Parathyroid adenoma (tissue), 2 donors: ENCODE measurements at regions not wholly inside any gene's neighbourhood (a gene's known extent, or its start where the extent isn't known, plus 50 kb on each side); places are given as distances from the start of the nearest gene placed in this dataset.

ENCODE experiments used
- H2AFZ ChIP-seq: fragments of 300-600 bp; sonication (generic); one replicate; pipeline ENCODE4 v1.7.0; 2017; ENCODE audit warnings: antibody characterized with exemption, mild to moderate bottlenecking
- H3K27ac ChIP-seq: fragments of 300-600 bp; sonication (generic); one replicate; pipeline ENCODE4 v1.7.0; 2017
- H3K27me3 ChIP-seq: fragments of 300-600 bp; sonication (generic); one replicate; pipeline ENCODE4 v1.7.0; 2017; ENCODE audit warnings: low read length; ENCODE audit not compliant: control insufficient read depth, insufficient read depth
- H3K36me3 ChIP-seq: fragments of 300-600 bp; sonication (generic); one replicate; pipeline ENCODE4 v1.7.0; 2017; ENCODE audit warnings: low read length; ENCODE audit not compliant: control insufficient read depth, insufficient read depth
- H3K4me1 ChIP-seq: fragments of 300-600 bp; sonication (generic); one replicate; pipeline ENCODE4 v1.7.0; 2017; ENCODE audit warnings: control low read depth
- H3K4me2 ChIP-seq: fragments of 300-600 bp; sonication (generic); one replicate; pipeline ENCODE4 v1.7.0; 2017; ENCODE audit warnings: low read length
- H3K4me3 ChIP-seq: fragments of 300-600 bp; sonication (generic); one replicate; pipeline ENCODE4 v1.7.0; 2017; ENCODE audit warnings: low read depth, low read length
- H3K79me2 ChIP-seq: fragments of 300-600 bp; sonication (generic); one replicate; pipeline ENCODE4 v1.7.0; 2017; ENCODE audit warnings: control low read depth
- H3K9ac ChIP-seq: fragments of 300-600 bp; sonication (generic); one replicate; pipeline ENCODE4 v1.7.0; 2017; ENCODE audit warnings: mild to moderate bottlenecking
- H3K9me3 ChIP-seq: fragments of 300-600 bp; sonication (generic); one replicate; pipeline ENCODE4 v1.7.0; 2017; ENCODE audit warnings: low read length; ENCODE audit not compliant: control insufficient read depth
- CTCF ChIP-seq: fragments of 300-600 bp; sonication (generic); IDR thresholded peaks from one replicate; pipeline ENCODE4 v1.7.0; 2017; ENCODE audit warnings: antibody characterized with exemption, mild to moderate bottlenecking
- donor health status: primary hyperparathyroidism.

GRCh38 chr18:39938676-39939608, 2016.1 kb upstream of the PIK3C3 start:
- H3K27me3 ChIP-seq: no peaks in the 10 kb centered on the region
- TF ChIP-seq CTCF: no peak
- H3K4me1 ChIP-seq: no peaks in the 10 kb centered on the region
- H3K9me3 ChIP-seq: no peaks in the 10 kb centered on the region
- H3K4me2 ChIP-seq: no peak overlapping the region
- H3K79me2 ChIP-seq: no peaks in the 10 kb centered on the region
- no peaks in the 10 kb centered on the region for H3K36me3 ChIP-seq
- H3K9ac ChIP-seq: no peak overlapping the region
- no peak overlapping the region for H3K27ac ChIP-seq
- no peak overlapping the region for H2AFZ ChIP-seq
- H3K4me3 ChIP-seq: no peak overlapping the region

- Histone ChIP-seq H3K4me2 (no peak overlapping the region), H3K36me3 (no peaks in the 10 kb centered on the region), H3K4me3 (no peak overlapping the region), H3K79me2 (no peaks in the 10 kb centered on the region), H3K9me3 (no peaks in the 10 kb centered on the region), H3K4me1 (no peaks in the 10 kb centered on the region), H3K27ac (no peak overlapping the region), H2AFZ (no peak overlapping the region), H3K9ac (no peak overlapping the region), H3K27me3 (no peaks in the 10 kb centered on the region)
- TF ChIP-seq CTCF: no peak
Observed at GRCh38 chr18:39935598-39935997, 2019.4 kb upstream of the PIK3C3 start.

- Histone ChIP-seq H3K36me3 (no peaks in the 10 kb centered on the region), H3K4me2 (no peak overlapping the region), H3K9ac (no peak overlapping the region), H3K4me1 (no peaks in the 10 kb centered on the region), H3K27ac (no peak overlapping the region), H2AFZ (no peak overlapping the region), H3K4me3 (no peak overlapping the region), H3K79me2 (no peaks in the 10 kb centered on the region), H3K27me3 (no peaks in the 10 kb centered on the region), H3K9me3 (no peaks in the 10 kb centered on the region)
- TF ChIP-seq CTCF: no peak
Observed at GRCh38 chr18:39918847-39919246, 2036.2 kb upstream of the PIK3C3 start.

- Histone ChIP-seq H3K9me3 (no peaks in the 10 kb centered on the region), H3K27ac (no peak overlapping the region)
- TF ChIP-seq CTCF: no peak
Observed at GRCh38 chr18:39913672-39914366, 2041.2 kb upstream of the PIK3C3 start.

More at GRCh38 chr18:39913672-39914366, 2041.2 kb upstream of the PIK3C3 start:
- H3K79me2 ChIP-seq: no peaks in the 10 kb centered on the region
- no peaks in the 10 kb centered on the region for H3K27me3 ChIP-seq
- no peak overlapping the region for H3K9ac ChIP-seq
- no peaks in the 10 kb centered on the region for H3K36me3 ChIP-seq
- H3K4me3 ChIP-seq: no peak overlapping the region
- H2AFZ ChIP-seq: no peak overlapping the region
- H3K4me2 ChIP-seq: no peak overlapping the region
- no peaks in the 10 kb centered on the region for H3K4me1 ChIP-seq
